ENCODE measurements at regions not wholly inside any gene's neighbourhood (a gene's known extent, or its start where the extent isn't known, plus 50 kb on each side); places are given as distances from the start of the nearest gene placed in this dataset.
"Not testable (repeated sequence)": the region's sequence is repeated elsewhere in the genome, so short reads cannot be mapped to it uniquely, and the experiment has no call there.

DNA sequence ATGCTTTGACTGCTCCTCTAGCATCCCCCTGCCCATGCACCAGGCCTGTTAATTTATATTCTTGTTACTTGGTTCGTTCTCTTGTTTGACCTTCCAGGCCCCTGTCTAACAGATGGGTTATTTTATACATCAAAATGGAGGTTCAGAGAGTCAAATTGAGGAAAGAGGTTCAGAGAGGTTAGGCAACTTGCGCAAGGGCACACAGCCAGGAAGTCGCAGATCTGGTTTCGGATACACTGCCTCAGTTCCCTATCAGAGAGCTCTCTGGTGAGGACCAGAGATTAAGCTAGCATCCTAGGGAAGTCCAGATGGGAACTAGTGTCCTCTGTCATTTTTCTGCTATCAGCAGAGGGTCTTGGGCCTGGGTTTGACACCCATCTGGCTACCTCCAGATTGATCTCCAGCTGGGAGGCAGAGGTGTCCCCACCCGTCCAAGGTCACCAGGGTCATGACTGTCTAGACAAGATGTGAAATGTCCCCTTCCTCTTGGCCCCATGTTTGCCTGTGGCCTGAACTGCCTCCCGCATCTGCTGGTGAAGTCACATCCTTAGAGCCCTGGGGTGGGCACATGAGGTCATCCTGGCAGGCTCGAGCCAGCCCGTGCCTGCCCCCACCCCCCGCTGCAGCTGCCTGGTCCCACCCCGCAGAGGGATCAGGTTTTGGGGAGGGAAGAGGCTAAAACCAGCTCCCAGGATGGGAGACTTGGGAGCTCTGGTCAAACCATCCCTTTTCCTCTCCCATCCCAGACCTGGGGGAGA lies 84.3 kb upstream of the NCOR2 start:
- no peak for DNase-seq
- Mint-ChIP-seq H3K27ac (no peak overlapping the region), H3K36me3 (peaks cover 2 to 13% of the 10 kb centered on the region in 2 donors), H3K4me3 (no peak overlapping the region), H3K9me3 (peaks cover 14 to 15% of the 10 kb centered on the region in 2 donors), H3K4me1 (peaks cover 5 to 16% of the 10 kb centered on the region in 2 donors), H3K27me3 (peaks cover 10 to 26% of the 10 kb centered on the region in 2 donors)
- ATAC-seq (replicated peaks) = no peak

- Mint-ChIP-seq H3K36me3 (peaks cover 2 to 13% of the 10 kb centered on the region in 2 donors), H3K27me3 (peaks cover 5 to 20% of the 10 kb centered on the region in 2 donors), H3K9me3 (peaks cover 14 to 15% of the 10 kb centered on the region in 2 donors), H3K4me1 (peaks cover 10 to 21% of the 10 kb centered on the region in 2 donors), H3K27ac (no peak overlapping the region), H3K4me3 (no peak overlapping the region)
- DNase-seq (no peak), ATAC-seq (replicated peaks) (no peak)
Observed at GRCh38 chr12:124650912-124651311, 83.5 kb upstream of the NCOR2 start.

- H3K4me1 Mint-ChIP-seq = peaks cover 12 to 23% of the 10 kb centered on the region in 2 donors
- H3K27ac Mint-ChIP-seq = no peak overlapping the region
- H3K27me3 Mint-ChIP-seq = peaks cover 4 to 16% of the 10 kb centered on the region in 2 donors
- DNase-seq = no peak
- no peak overlapping the region for H3K4me3 Mint-ChIP-seq
- no peak for ATAC-seq (replicated peaks)
- peaks cover 14 to 15% of the 10 kb centered on the region in 2 donors for H3K9me3 Mint-ChIP-seq
- peaks cover 2 to 13% of the 10 kb centered on the region in 2 donors for H3K36me3 Mint-ChIP-seq
Observed at GRCh38 chr12:124648710-124649384, 81.4 kb upstream of the NCOR2 start.

DNA sequence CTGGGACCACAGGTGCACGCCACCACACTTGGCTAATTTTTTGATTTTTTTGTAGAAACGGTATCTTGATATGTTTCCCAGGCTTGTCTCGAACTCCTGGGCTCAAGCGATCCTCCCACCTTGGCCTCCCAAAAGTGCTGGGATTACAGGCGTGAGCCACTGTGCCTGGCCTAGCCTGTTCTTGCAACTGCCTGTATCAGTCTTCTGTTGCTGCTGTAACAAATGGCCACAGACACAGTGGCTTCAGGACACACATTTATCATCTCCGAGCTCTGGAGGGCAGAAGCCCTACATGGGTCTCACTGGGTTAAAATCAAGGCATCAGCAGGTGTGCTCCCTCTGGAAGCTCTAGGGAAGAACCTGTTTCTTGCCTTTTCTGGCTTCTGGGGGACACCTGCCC lies 79.9 kb upstream of the NCOR2 start:
- Mint-ChIP-seq H3K4me3 (no peak overlapping the region), H3K36me3 (peaks cover 2 to 13% of the 10 kb centered on the region in 2 donors), H3K27ac (no peak overlapping the region), H3K4me1 (peaks cover 12 to 18% of the 10 kb centered on the region in 2 donors), H3K27me3 (peaks cover 4 to 7% of the 10 kb centered on the region in 2 donors), H3K9me3 (peaks cover 14 to 15% of the 10 kb centered on the region in 2 donors)
- DNase-seq = no peak
- ATAC-seq (replicated peaks) = no peak

- Mint-ChIP-seq H3K36me3 (peaks cover 2 to 13% of the 10 kb centered on the region in 2 donors), H3K27me3 (peaks cover 0 to 7% of the 10 kb centered on the region in 2 donors), H3K27ac (peak overlapping the region; percentile 89), H3K4me1 (peaks cover 12 to 18% of the 10 kb centered on the region in 2 donors), H3K9me3 (peaks cover 14 to 15% of the 10 kb centered on the region in 2 donors), H3K4me3 (peak overlapping the region; percentile 55 to 66)
- peak; percentile 89 to 91 for ATAC-seq (replicated peaks)
- DNase-seq = peak; percentile 62
Observed at GRCh38 chr12:124646385-124647230, 79.2 kb upstream of the NCOR2 start.

- no peak for ATAC-seq (replicated peaks)
- Mint-ChIP-seq H3K27me3 (peaks cover 0 to 11% of the 10 kb centered on the region in 2 donors), H3K27ac (peak overlapping the region; percentile 63), H3K9me3 (peaks cover 14 to 15% of the 10 kb centered on the region in 2 donors), H3K36me3 (peaks cover 2 to 13% of the 10 kb centered on the region in 2 donors), H3K4me3 (no peak overlapping the region), H3K4me1 (peaks cover 12 to 18% of the 10 kb centered on the region in 2 donors)
- DNase-seq = no peak
Observed at GRCh38 chr12:124645530-124646244, 78.3 kb upstream of the NCOR2 start.

- Mint-ChIP-seq H3K9me3 (peaks cover 10 to 11% of the 10 kb centered on the region in 2 donors), H3K4me1 (peaks cover 13 to 18% of the 10 kb centered on the region in 2 donors), H3K27me3 (peaks cover 11 to 17% of the 10 kb centered on the region in 2 donors)
- not testable (repeated sequence) for ATAC-seq (replicated peaks); H3K4me3 Mint-ChIP-seq; DNase-seq; H3K36me3 Mint-ChIP-seq; H3K27ac Mint-ChIP-seq
Observed at GRCh38 chr12:124643768-124644167, 76.4 kb upstream of the NCOR2 start.

GRCh38 chr12:124642105-124642504 lies 74.7 kb upstream of the NCOR2 start:
- H3K27ac Mint-ChIP-seq = no peak overlapping the region
- H3K9me3 Mint-ChIP-seq = no peaks in the 10 kb centered on the region
- ATAC-seq (replicated peaks) (no peak), DNase-seq (no peak)
- H3K4me3 Mint-ChIP-seq = no peak overlapping the region
- peaks cover 13 to 18% of the 10 kb centered on the region in 2 donors for H3K4me1 Mint-ChIP-seq
- H3K36me3 Mint-ChIP-seq = no peaks in the 10 kb centered on the region
- H3K27me3 Mint-ChIP-seq = peaks cover 16 to 26% of the 10 kb centered on the region in 2 donors

DNA sequence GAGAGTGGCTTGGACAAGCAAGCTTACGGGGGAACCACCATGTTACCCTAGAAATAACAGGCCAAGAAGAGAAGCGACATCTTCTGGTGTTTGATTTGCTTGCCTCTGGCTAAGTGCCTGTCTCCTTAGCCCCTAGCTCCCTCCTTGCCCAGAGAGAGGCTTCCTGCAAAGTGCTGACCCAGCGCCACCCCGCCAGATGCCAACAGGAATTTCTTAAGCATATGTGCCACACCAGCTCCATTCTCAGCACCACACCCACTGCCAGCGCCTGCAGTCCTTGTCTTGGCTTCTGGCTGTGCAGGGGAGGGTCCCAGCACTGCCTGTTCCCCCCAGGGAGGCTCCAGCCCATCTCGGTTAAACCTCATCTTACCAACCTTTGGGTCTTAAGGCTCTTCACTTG lies 74.2 kb upstream of the NCOR2 start:
- Mint-ChIP-seq H3K9me3 (no peaks in the 10 kb centered on the region), H3K36me3 (no peaks in the 10 kb centered on the region), H3K27me3 (peaks cover 16 to 26% of the 10 kb centered on the region in 2 donors), H3K27ac (no peak overlapping the region), H3K4me3 (no peak overlapping the region), H3K4me1 (peaks cover 11 to 13% of the 10 kb centered on the region in 2 donors)
- DNase-seq (no peak), ATAC-seq (replicated peaks) (no peak)

GRCh38 chr12:124640056-124640455 lies 72.6 kb upstream of the NCOR2 start:
- no peak for ATAC-seq (replicated peaks)
- no peaks in the 10 kb centered on the region for H3K36me3 Mint-ChIP-seq
- H3K27me3 Mint-ChIP-seq = peaks cover 22 to 26% of the 10 kb centered on the region in 2 donors
- no peak overlapping the region for H3K4me3 Mint-ChIP-seq
- H3K9me3 Mint-ChIP-seq = no peaks in the 10 kb centered on the region
- DNase-seq = no peak
- H3K27ac Mint-ChIP-seq = no peak overlapping the region
- peaks cover 6 to 8% of the 10 kb centered on the region in 2 donors for H3K4me1 Mint-ChIP-seq

DNA sequence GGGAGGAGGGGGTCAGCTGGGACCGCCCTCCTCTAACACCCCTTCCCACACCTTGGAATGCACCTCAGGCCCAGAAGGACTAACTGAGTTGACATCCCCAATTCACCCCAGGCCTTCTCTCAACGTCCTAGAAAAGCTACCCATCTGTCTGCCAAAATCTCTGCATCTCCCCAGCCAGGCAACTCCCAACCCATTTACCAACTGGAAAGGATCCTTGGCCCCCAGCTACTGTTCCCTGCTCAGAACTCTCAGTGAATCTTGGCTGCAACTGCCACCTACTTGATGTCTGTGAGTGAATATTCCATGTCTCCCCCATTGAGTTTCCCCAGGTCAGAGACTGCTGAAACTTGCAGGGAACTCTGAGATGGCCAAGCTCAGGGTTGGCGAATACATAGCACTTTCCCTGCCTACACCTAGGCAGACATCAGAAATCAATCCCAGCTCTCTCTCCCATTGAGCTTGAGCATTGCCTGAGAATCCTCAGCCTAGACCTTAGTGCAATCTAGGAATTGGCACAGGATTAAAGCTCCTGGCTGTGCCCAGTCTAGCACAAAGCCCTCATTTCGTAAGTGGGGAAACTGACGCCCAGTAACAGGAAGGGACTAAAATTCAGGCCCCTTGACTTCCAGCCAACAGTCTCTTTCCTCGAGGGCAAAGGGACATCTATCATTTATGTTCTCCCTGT lies 71.9 kb upstream of the NCOR2 start:
- DNase-seq (no peak), ATAC-seq (replicated peaks) (no peak)
- H3K36me3 Mint-ChIP-seq = no peaks in the 10 kb centered on the region
- H3K27ac Mint-ChIP-seq = no peak overlapping the region
- H3K4me3 Mint-ChIP-seq = no peak overlapping the region
- H3K27me3 Mint-ChIP-seq = peaks cover 22 to 26% of the 10 kb centered on the region in 2 donors
- H3K9me3 Mint-ChIP-seq = no peaks in the 10 kb centered on the region
- H3K4me1 Mint-ChIP-seq = peaks cover 6 to 8% of the 10 kb centered on the region in 2 donors

DNA sequence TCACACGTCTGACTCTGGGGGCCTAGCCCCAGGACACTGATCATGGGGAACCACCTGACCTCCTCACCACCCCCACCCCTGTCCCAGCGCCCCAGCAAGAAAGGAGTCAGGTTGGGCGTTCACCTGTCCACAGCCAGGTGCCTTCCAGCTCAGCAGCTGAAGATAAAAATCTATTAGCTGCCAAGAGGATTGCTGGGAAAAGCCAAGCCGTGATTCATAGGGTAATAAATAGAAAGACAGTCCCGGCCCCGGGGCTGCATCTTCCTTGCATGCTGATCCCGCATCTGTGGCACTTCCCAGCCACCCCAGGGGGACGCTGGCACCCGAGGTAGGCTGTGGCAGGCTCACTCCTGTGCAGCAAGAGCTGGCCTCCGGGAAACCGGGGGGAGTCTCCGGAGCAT lies 70.2 kb upstream of the NCOR2 start:
- H3K27ac Mint-ChIP-seq = no peak overlapping the region
- no peak for ATAC-seq (replicated peaks)
- peaks cover 13 to 20% of the 10 kb centered on the region in 2 donors for H3K4me1 Mint-ChIP-seq
- no peak for DNase-seq
- H3K9me3 Mint-ChIP-seq = no peaks in the 10 kb centered on the region
- H3K36me3 Mint-ChIP-seq = no peaks in the 10 kb centered on the region
- no peak overlapping the region for H3K4me3 Mint-ChIP-seq
- peaks cover 22 to 33% of the 10 kb centered on the region in 2 donors for H3K27me3 Mint-ChIP-seq

- H3K27ac Mint-ChIP-seq = no peak overlapping the region
- no peak for ATAC-seq (replicated peaks)
- peaks cover 23 to 33% of the 10 kb centered on the region in 2 donors for H3K27me3 Mint-ChIP-seq
Observed at GRCh38 chr12:124637163-124637562, 69.8 kb upstream of the NCOR2 start.

More at GRCh38 chr12:124637163-124637562, 69.8 kb upstream of the NCOR2 start:
- Mint-ChIP-seq H3K36me3 (no peaks in the 10 kb centered on the region), H3K9me3 (no peaks in the 10 kb centered on the region), H3K4me1 (peaks cover 13 to 20% of the 10 kb centered on the region in 2 donors), H3K4me3 (no peak overlapping the region)
- DNase-seq = no peak
